H1 (cell line): ENCODE measurements at regions not wholly inside any gene's neighbourhood (a gene's known extent, or its start where the extent isn't known, plus 50 kb on each side); places are given as distances from the start of the nearest gene placed in this dataset.

Experiments used
- CTCF ChIA-PET: fragments of 300-600 bp; sonication (Branson Sonifier 250); formaldehyde crosslinking; loops from one replicate; lab custom pipeline; 2021; ENCODE audit not compliant: partially characterized antibody; lab: Charles Lee
- POLR2A ChIA-PET: fragments of 300-600 bp; sonication (Branson Sonifier 250); formaldehyde crosslinking; loops from one replicate; lab custom pipeline; 2021; ENCODE audit warnings: inconsistent platforms; ENCODE audit not compliant: partially characterized antibody; lab: Charles Lee
- DNase-seq, 2 experiments: peaks; one replicate each; pipeline versions ENCODE4 v3.0.0 to v3.0.0-alpha.2; 2010 to 2022; ENCODE audit warnings: low spot score in 2 of 2, low read depth in 1 of 2, mixed read lengths in 1 of 2
- FAIRE-seq: peaks from 2 replicates; lab custom pipeline; 2011; peaks lifted over from hg19 to GRCh38; lab: Jason Lieb, UNC
- H2AFZ ChIP-seq: 2 replicates; pipeline ENCODE4 v1.8.1; 2012; ENCODE audit warnings: low read length, inconsistent platforms
- H2AK5ac ChIP-seq: 2 replicates; pipeline ENCODE4 v1.6.1; 2013; ENCODE audit warnings: low read depth, low read length
- H2BK120ac ChIP-seq: replicated peaks from 2 replicates; pipeline ENCODE3; 2013; ENCODE audit warnings: low read depth, low read length, inconsistent platforms
- H2BK12ac ChIP-seq: 2 replicates; pipeline ENCODE4 v1.6.1; 2013; ENCODE audit warnings: low read depth, low read length
- H2BK15ac ChIP-seq: 2 replicates; pipeline ENCODE4 v1.6.1; 2013; ENCODE audit warnings: low read length
- H2BK20ac ChIP-seq: 2 replicates; pipeline ENCODE4 v1.6.1; 2013; ENCODE audit warnings: low read length
- H2BK5ac ChIP-seq: 2 replicates; pipeline ENCODE4 v1.6.1; 2013; ENCODE audit warnings: low read depth, low read length
- H3K14ac ChIP-seq: 2 replicates; pipeline ENCODE4 v1.6.1; 2013; ENCODE audit warnings: inconsistent platforms; ENCODE audit not compliant: insufficient read length
- H3K18ac ChIP-seq: 2 replicates; pipeline ENCODE4 v1.6.1; 2013; ENCODE audit warnings: low read length; ENCODE audit errors: extremely low read depth
- H3K23ac ChIP-seq: 2 replicates; pipeline ENCODE4 v1.6.1; 2013; ENCODE audit warnings: inconsistent platforms; ENCODE audit not compliant: insufficient read length
- H3K23me2 ChIP-seq: 2 replicates; pipeline ENCODE4 v1.6.1; 2013; ENCODE audit warnings: low read depth, low read length
- H3K27ac ChIP-seq: 2 replicates; pipeline ENCODE4 v1.6.1; 2011; ENCODE audit warnings: low read depth, low read length, inconsistent platforms
- H3K27me3 ChIP-seq, 4 experiments: replicated peaks in 1 of 4; 1 replicate in 1 of 4; 2 replicates in 3 of 4; pipeline versions ENCODE4 v1.6.1 to v1.8.1; 2011 to 2013; ENCODE audit warnings: low read length in 3 of 4, mild to moderate bottlenecking in 3 of 4, inconsistent platforms in 2 of 4, mixed read lengths in 2 of 4, moderate library complexity in 1 of 4; ENCODE audit not compliant: control insufficient read depth in 3 of 4, insufficient read depth in 3 of 4; ENCODE audit errors: extremely low read depth in 1 of 4
- H3K36me3 ChIP-seq, 4 experiments: 2 replicates each; pipeline versions ENCODE4 v1.6.1 to v1.8.1; 2011 to 2013; ENCODE audit warnings: mild to moderate bottlenecking in 4 of 4, low read length in 3 of 4, moderate library complexity in 2 of 4, control low read depth in 1 of 4, inconsistent platforms in 1 of 4; ENCODE audit not compliant: insufficient read depth in 4 of 4, control insufficient read depth in 2 of 4
- H3K4ac ChIP-seq: replicated peaks from 2 replicates; pipeline ENCODE3; 2013; ENCODE audit warnings: low read length, low read depth, mixed read lengths, inconsistent platforms; ENCODE audit not compliant: insufficient read length
- H3K4me1 ChIP-seq, 4 experiments: replicated peaks in 1 of 4; 1 replicate in 1 of 4; 2 replicates in 3 of 4; pipeline versions ENCODE4 v1.6.1 to v1.8.1; 2011 to 2013; ENCODE audit warnings: low read length in 3 of 4, inconsistent platforms in 2 of 4, mixed read lengths in 1 of 4; ENCODE audit not compliant: insufficient read depth in 4 of 4, control insufficient read depth in 3 of 4
- H3K4me2 ChIP-seq, 2 experiments: 2 replicates each; pipeline versions ENCODE4 v1.6.1 to v1.8.1; 2011 to 2013; ENCODE audit warnings: low read depth in 2 of 2, low read length in 2 of 2, control low read depth in 1 of 2, inconsistent platforms in 1 of 2, mild to moderate bottlenecking in 1 of 2; ENCODE audit not compliant: insufficient read depth in 1 of 2
- H3K4me3 ChIP-seq, 4 experiments: fragments of 200-600, 300-600 bp in 1 of 4; sonication (generic), shearing (Covaris generic), sonication (Bioruptor Twin) in 1 of 4; 2 replicates each; pipeline versions ENCODE4 v1.5.1 to v1.8.1; 2011 to 2016; ENCODE audit warnings: low read length in 4 of 4, low read depth in 3 of 4, control low read depth in 2 of 4, inconsistent platforms in 2 of 4, mild to moderate bottlenecking in 2 of 4, mixed read lengths in 1 of 4, moderate library complexity in 1 of 4; ENCODE audit not compliant: insufficient read depth in 2 of 4; ENCODE audit errors: extremely low read depth in 1 of 4
- H3K56ac ChIP-seq: replicated peaks from 2 replicates; pipeline ENCODE3; 2013; ENCODE audit warnings: low read depth, mild to moderate bottlenecking, mixed read lengths, low read length, inconsistent platforms; ENCODE audit not compliant: insufficient read length
- H3K79me1 ChIP-seq: 2 replicates; pipeline ENCODE4 v1.6.1; 2013; ENCODE audit warnings: low read depth, low read length, control low read depth
- H3K79me2 ChIP-seq, 2 experiments: 2 replicates each; pipeline versions ENCODE4 v1.6.1 to v1.8.1; 2012 to 2013; ENCODE audit warnings: low read length in 2 of 2, mild to moderate bottlenecking in 2 of 2, inconsistent platforms in 1 of 2; ENCODE audit not compliant: insufficient read depth in 2 of 2, control insufficient read depth in 1 of 2
- H3K9ac ChIP-seq, 4 experiments: replicated peaks in 1 of 4; 1 replicate in 1 of 4; 2 replicates in 3 of 4; pipeline versions ENCODE4 v1.6.1 to v1.8.1; 2011 to 2013; ENCODE audit warnings: low read depth in 3 of 4, low read length in 3 of 4, control low read depth in 2 of 4, mild to moderate bottlenecking in 2 of 4, moderate library complexity in 2 of 4, inconsistent platforms in 1 of 4; ENCODE audit errors: extremely low read depth in 1 of 4
- H3K9me3 ChIP-seq, 2 experiments: 2 replicates each; pipeline versions ENCODE4 v1.6.1 to v1.8.1; 2012 to 2013; ENCODE audit warnings: mild to moderate bottlenecking in 2 of 2, moderate library complexity in 2 of 2, control low read depth in 1 of 2, inconsistent platforms in 1 of 2, low read depth in 1 of 2, low read length in 1 of 2, mixed read lengths in 1 of 2; ENCODE audit not compliant: insufficient read depth in 2 of 2
- H4K20me1 ChIP-seq, 2 experiments: replicated peaks in 1 of 2; 2 replicates each; pipeline versions ENCODE3 to v1.8.1; 2011 to 2013; ENCODE audit warnings: inconsistent platforms in 2 of 2, low read length in 2 of 2, mild to moderate bottlenecking in 1 of 2; ENCODE audit not compliant: insufficient read depth in 2 of 2, control insufficient read depth in 1 of 2
- H4K5ac ChIP-seq: 2 replicates; pipeline ENCODE4 v1.6.1; 2013; ENCODE audit warnings: low read length, low read depth, mixed read lengths, inconsistent platforms; ENCODE audit not compliant: insufficient read length
- H4K8ac ChIP-seq: 2 replicates; pipeline ENCODE4 v1.8.0; 2013; ENCODE audit warnings: mild to moderate bottlenecking, moderate library complexity, low read length, inconsistent platforms; ENCODE audit not compliant: insufficient read depth; ENCODE audit errors: extremely low read depth
- H4K91ac ChIP-seq: replicated peaks from 2 replicates; pipeline ENCODE3; 2013; ENCODE audit warnings: low read length, mixed read lengths, inconsistent platforms; ENCODE audit not compliant: insufficient read length
- BCL11A ChIP-seq, 2 experiments: IDR thresholded peaks; one replicate each; pipeline ENCODE4 v1.6.1; 2011; ENCODE audit warnings: low read depth in 2 of 2, low read length in 2 of 2, mild to moderate bottlenecking in 2 of 2
- CBX5 ChIP-seq: fragments of 300-800, 300-1000 bp; sonication (generic); IDR thresholded peaks from 2 replicates; pipeline ENCODE4 v1.7.1; 2016; ENCODE audit warnings: antibody characterized with exemption, low read length, low read depth
- FOSL1 ChIP-seq: IDR thresholded peaks from 2 replicates; pipeline ENCODE4 v1.6.1; 2011; ENCODE audit warnings: mild to moderate bottlenecking, low read depth, low read length, moderate library complexity; ENCODE audit not compliant: insufficient read depth
- GTF2F1 ChIP-seq: IDR thresholded peaks from 2 replicates; pipeline ENCODE4 v1.6.1; 2012; ENCODE audit warnings: low read depth, low read length, improper control_type of control experiment, borderline replicate concordance
- HDAC2 ChIP-seq, 2 experiments: fragments of 300-600 bp in 1 of 2; sonication (generic) in 1 of 2; IDR thresholded peaks; 2 replicates each; pipeline ENCODE4 v1.6.1; 2011 to 2012; ENCODE audit warnings: low read depth in 2 of 2, low read length in 2 of 2, mild to moderate bottlenecking in 2 of 2, moderate library complexity in 2 of 2, borderline replicate concordance in 1 of 2, inconsistent platforms in 1 of 2
- PHF8 ChIP-seq: fragments of 200-600 bp; sonication (generic); conservative IDR thresholded peaks from 2 replicates; pipeline ENCODE4 v1.7.1; 2012; ENCODE audit warnings: low read depth, mild to moderate bottlenecking, inconsistent platforms, low read length, moderate library complexity
- RNF2 ChIP-seq: fragments of 200-900, 300-1000 bp; sonication (generic); IDR thresholded peaks from 2 replicates; pipeline ENCODE4 v1.7.1; 2016; ENCODE audit warnings: borderline replicate concordance, low read depth, mild to moderate bottlenecking, antibody characterized with exemption, low read length; ENCODE audit not compliant: poor library complexity, severe bottlenecking; ENCODE audit errors: missing control alignments
- RXRA ChIP-seq: IDR thresholded peaks from 2 replicates; pipeline ENCODE4 v1.6.1; 2011; ENCODE audit warnings: low read depth, mild to moderate bottlenecking, low read length, moderate library complexity; ENCODE audit not compliant: insufficient read depth
- SP1 ChIP-seq: IDR thresholded peaks from 2 replicates; pipeline ENCODE4 v1.6.1; 2011; ENCODE audit warnings: low read depth, low read length
- SP4 ChIP-seq: IDR thresholded peaks from 2 replicates; pipeline ENCODE4 v1.6.1; 2012; ENCODE audit warnings: low read length, inconsistent platforms
- TAF1 ChIP-seq: IDR thresholded peaks from 2 replicates; pipeline ENCODE4 v1.6.1; 2011; ENCODE audit warnings: mild to moderate bottlenecking, low read depth, low read length
- TBP ChIP-seq: IDR thresholded peaks from 2 replicates; pipeline ENCODE4 v1.6.1; 2011; ENCODE audit warnings: low read depth, low read length, improper control_type of control experiment
- TEAD4 ChIP-seq: IDR thresholded peaks from 2 replicates; pipeline ENCODE4 v1.6.1; 2012; ENCODE audit warnings: low read depth, low read length, inconsistent platforms, mixed read lengths
- WGBS, 2 experiments: shearing (Covaris generic) in 1 of 2; methylation state at CpG; one replicate each; pipeline versions ENCODE4 v1.1.6 to v1.1.7; 2013 to 2015; ENCODE audit warnings: low lambda C conversion rate in 2 of 2, mixed read lengths in 2 of 2, inconsistent platforms in 1 of 2, low coverage in 1 of 2, missing lambda C conversion rate in 1 of 2; ENCODE audit not compliant: insufficient replicate concordance in 2 of 2, insufficient coverage in 1 of 2, insufficient read length in 1 of 2; ENCODE audit errors: extremely low coverage in 1 of 2, missing lambda C conversion rate in 1 of 2; 5-methylcytosine and 5-hydroxymethylcytosine counted together

GRCh38 chr4:156173937-156174336, 220.3 kb upstream of the CTSO start:
- H4K20me1 ChIP-seq: no peaks in the 10 kb centered on the region
- TF ChIP-seq TEAD4 (no peak), FOSL1 (no peak), CBX5 (no peak), GTF2F1 (no peak), SP4 (no peak), PHF8 (no peak), TAF1 (no peak), TBP (no peak), BCL11A (IDR thresholded peaks at IDR 0.05; ENCODE audit: low read depth in 2 of 2, low read length in 2 of 2) (no peak), RNF2 (no peak), RXRA (no peak), HDAC2 (IDR thresholded peaks at IDR 0.05; ENCODE audit: borderline replicate concordance in 1 of 2, low read depth in 2 of 2, low read length in 2 of 2) (no peak), SP1 (no peak)
- no peak overlapping the region for H3K9ac ChIP-seq
- H3K4me3 ChIP-seq: no peak overlapping the region
- H3K79me2 ChIP-seq: no peaks in the 10 kb centered on the region
- H4K8ac ChIP-seq: no peak overlapping the region
- WGBS, 2 experiments: 87% methylated on average over 1 of the region's 1 CpG; no CpG with 5 or more reads in 1 of the 2 experiments
- H3K23ac ChIP-seq: no peak overlapping the region
- H3K27ac ChIP-seq: no peak overlapping the region
- DNase-seq (no peak), FAIRE-seq (no peak)
- H3K9me3 ChIP-seq: no peaks in the 10 kb centered on the region
- no peak overlapping the region for H3K4ac ChIP-seq
- no peaks in the 10 kb centered on the region for H3K79me1 ChIP-seq
- H4K91ac ChIP-seq: no peak overlapping the region
- H3K27me3 ChIP-seq: no peaks in the 10 kb centered on the region
- H3K23me2 ChIP-seq: no peaks in the 10 kb centered on the region
- H3K4me1 ChIP-seq: peaks cover 0 to 3% (median 1%) of the 10 kb centered on the region in 4 experiments; a peak in 3 of 7 replicates
- no peak overlapping the region for H2AK5ac ChIP-seq
- H3K36me3 ChIP-seq: no peaks in the 10 kb centered on the region
- H2BK120ac ChIP-seq: no peak overlapping the region
- no peak overlapping the region for H3K4me2 ChIP-seq
- H3K56ac ChIP-seq: no peak overlapping the region
- no peak overlapping the region for H4K5ac ChIP-seq
- H3K18ac ChIP-seq: no peak overlapping the region
- no peak overlapping the region for H2BK5ac ChIP-seq
- CTCF ChIA-PET: interaction anchor here (0.6 to 2.9 kb wide), 2 partner anchors 73 to 502 kb away, joined by 3 to 10 read pairs; no protein-coding TSS in a partner anchor
- no peak overlapping the region for H2AFZ ChIP-seq
- H2BK15ac ChIP-seq: no peak overlapping the region
- POLR2A ChIA-PET: no interaction called here
- H3K14ac ChIP-seq: no peak overlapping the region
- no peak overlapping the region for H2BK12ac ChIP-seq
- no peak overlapping the region for H2BK20ac ChIP-seq
